Adrenal gland (tissue), 9 donors: ENCODE measurements at regions not wholly inside any gene's neighbourhood (a gene's known extent, or its start where the extent isn't known, plus 50 kb on each side); places are given as distances from the start of the nearest gene placed in this dataset.
"Not testable (repeated sequence)": the region's sequence is repeated elsewhere in the genome, so short reads cannot be mapped to it uniquely, and the experiment has no call there.

ENCODE experiments used
- DNase-seq, 7 donors: peaks; one replicate each; pipeline ENCODE4 v3.0.0-alpha.2; 2019 to 2020
- H3K27ac ChIP-seq, 5 donors: fragments of 200-600 bp; sonication (generic) in 4 of 5; 1 replicate in 3 of 5; 2 replicates in 2 of 5; pipeline versions ENCODE4 v1.5.1 to v1.8.0; 2016 to 2020; ENCODE audit warnings: mild to moderate bottlenecking in 1 of 5
- H3K27me3 ChIP-seq: fragments of 200-600 bp; 2 replicates; pipeline ENCODE4 v1.8.0; 2021
- H3K36me3 ChIP-seq, 2 donors: fragments of 200-600 bp; replicated peaks in 1 of 2; 1 replicate in 1 of 2; 2 replicates in 1 of 2; pipeline versions ENCODE4 v1.5.1 to v1.8.0; 2018 to 2022
- H3K4me1 ChIP-seq, 2 donors: fragments of 200-600 bp; replicated peaks in 1 of 2; 1 replicate in 1 of 2; 2 replicates in 1 of 2; pipeline versions ENCODE4 v1.5.1 to v1.8.0; 2018 to 2021
- H3K4me3 ChIP-seq, 4 donors: fragments of 200-600 bp; sonication (generic) in 3 of 4; one replicate each; pipeline ENCODE4 v1.5.1; 2016 to 2018
- H3K9me3 ChIP-seq, 3 donors: fragments of 200-600 bp; sonication (generic) in 1 of 3; replicated peaks in 1 of 3; 1 replicate in 2 of 3; 2 replicates in 1 of 3; pipeline versions ENCODE4 v1.5.1 to v1.8.0; 2016 to 2021
- CTCF ChIP-seq, 6 experiments: fragments of 450-650 bp in 4 of 6; fragments of 200-600 bp in 2 of 6; sonication (generic) in 1 of 6; IDR thresholded peaks; 1 replicate in 5 of 6; 2 replicates in 1 of 6; pipeline versions ENCODE4 v1.5.1 to v1.8.0; 2016 to 2021; ENCODE audit warnings: antibody characterized with exemption in 6 of 6, mild to moderate bottlenecking in 2 of 6, moderate library complexity in 1 of 6
- POLR2A ChIP-seq, 2 donors: fragments of 450-650 bp; IDR thresholded peaks; one replicate each; pipeline ENCODE4 v1.6.1; 2017; ENCODE audit warnings: antibody characterized with exemption in 2 of 2, mild to moderate bottlenecking in 2 of 2, moderate library complexity in 1 of 2
- WGBS, 4 donors: extraction: QIAGEN DNeasy Blood & Tissue Kit in 2 of 4; methylation state at CpG; one replicate each; pipeline versions ENCODE4 v1.1.5 to v1.1.7; 2013 to 2017; 5-methylcytosine and 5-hydroxymethylcytosine counted together
- intact Hi-C, 2 donors: fragments of 100-400 bp; cut with DNase I; formaldehyde crosslinking; loops; one replicate each; pipeline versions ENCODE4 v1.14.1 to v1.15.0; 2022 to 2023
- donor health status: healthy with polysubstance abuse.
- donor health status: Bipolar disorder and iron deficiency.
- donor health status: DM: yes; HTN: yes; CAD: no.
- donor health status: DM: no; HTN: no; CAD: no.
- donor health status: DM: no; HTN: no; CAD: no.

- H3K4me3 ChIP-seq = no peak overlapping the region
- WGBS, 4 donors = 89 to 97% (median 96%) methylated on average over 7 of the region's 7 CpGs
- no peak overlapping the region for H3K27ac ChIP-seq
- DNase-seq = no peak
- H3K9me3 ChIP-seq = no peaks in the 10 kb centered on the region
- H3K27me3 ChIP-seq = no peaks in the 10 kb centered on the region
- intact Hi-C loops = no loop called here
- H3K36me3 ChIP-seq = no peaks in the 10 kb centered on the region
- TF ChIP-seq POLR2A (IDR thresholded peaks at IDR 0.05) = no peak
- no peak for TF ChIP-seq CTCF (IDR thresholded peaks at IDR 0.05)
- H3K4me1 ChIP-seq = peaks cover 5 to 22% of the 10 kb centered on the region in 2 donors
Measured at GRCh38 chr6:26186652-26187051, 99.4 kb downstream of the HFE start.

GRCh38 chr6:26187292-26187691 lies 100.1 kb downstream of the HFE start:
- H3K27ac ChIP-seq = no peak overlapping the region
- no peak for TF ChIP-seq POLR2A (IDR thresholded peaks at IDR 0.05)
- TF ChIP-seq CTCF (IDR thresholded peaks at IDR 0.05) = no peak
- H3K27me3 ChIP-seq = no peaks in the 10 kb centered on the region
- no peaks in the 10 kb centered on the region for H3K9me3 ChIP-seq
- 56 to 81% (median 67%) methylated on average over 3 of the region's 3 CpGs for WGBS, 4 donors
- H3K36me3 ChIP-seq = no peaks in the 10 kb centered on the region
- intact Hi-C loops = no loop called here
- DNase-seq = no peak
- H3K4me1 ChIP-seq = peaks cover 5 to 22% of the 10 kb centered on the region in 2 donors
- no peak overlapping the region for H3K4me3 ChIP-seq

- H3K27ac ChIP-seq = peak overlapping the region; percentile 71 to 96 (median 91)
- 6% methylated on average over 20 of the region's 20 CpGs for WGBS, 4 donors
- intact Hi-C loops = no loop called here
Measured at GRCh38 chr6:26187981-26188635, 100.9 kb downstream of the HFE start.

GRCh38 chr6:26191512-26191911 lies 104.3 kb downstream of the HFE start:
- H3K4me3 ChIP-seq, DNase-seq, H3K27ac ChIP-seq, H3K36me3 ChIP-seq, H3K9me3 ChIP-seq, H3K27me3 ChIP-seq, intact Hi-C loops: not testable (repeated sequence)
- peaks cover 15 to 28% of the 10 kb centered on the region in 2 donors for H3K4me1 ChIP-seq
- WGBS, 4 donors = 77 to 88% (median 88%) methylated on average over 8 of the region's 8 CpGs

More at GRCh38 chr6:26187981-26188635, 100.9 kb downstream of the HFE start:
- TF ChIP-seq POLR2A (IDR thresholded peaks at IDR 0.05) (no peak), CTCF (IDR thresholded peaks at IDR 0.05) (no peak)
- Histone ChIP-seq H3K36me3 (no peaks in the 10 kb centered on the region), H3K4me1 (peaks cover 5 to 22% of the 10 kb centered on the region in 2 donors), H3K27me3 (no peaks in the 10 kb centered on the region), H3K4me3 (peak overlapping the region in 2 of 4 donors; percentile 63 to 67), H3K9me3 (no peaks in the 10 kb centered on the region)
- peak; percentile 53 to 87 (median 73) for DNase-seq
